ENCODE measurements at regions not wholly inside any gene's neighbourhood (a gene's known extent, or its start where the extent isn't known, plus 50 kb on each side); places are given as distances from the start of the nearest gene placed in this dataset.

DNA sequence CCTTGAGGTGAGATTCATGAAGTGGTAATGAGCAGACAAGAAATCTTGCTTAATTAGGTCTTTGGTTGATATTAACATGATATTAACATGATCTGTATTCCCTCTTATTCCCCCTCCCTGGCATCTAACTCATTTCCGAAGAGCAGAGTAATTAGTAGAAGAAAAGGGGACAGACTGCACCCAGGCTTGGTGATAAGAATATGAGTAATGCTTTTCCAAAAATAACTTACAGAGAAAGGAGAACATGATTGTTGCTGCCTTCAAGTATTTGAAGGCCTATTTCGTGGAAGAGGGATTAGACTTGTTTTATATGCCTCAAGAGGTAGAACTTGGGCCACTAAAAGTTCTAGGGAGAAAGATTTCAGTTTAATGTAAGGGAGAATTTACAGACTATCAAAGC, 130.6 kb upstream of the ATP5MC3 start:
- TF ChIP-seq, protein P1, sequence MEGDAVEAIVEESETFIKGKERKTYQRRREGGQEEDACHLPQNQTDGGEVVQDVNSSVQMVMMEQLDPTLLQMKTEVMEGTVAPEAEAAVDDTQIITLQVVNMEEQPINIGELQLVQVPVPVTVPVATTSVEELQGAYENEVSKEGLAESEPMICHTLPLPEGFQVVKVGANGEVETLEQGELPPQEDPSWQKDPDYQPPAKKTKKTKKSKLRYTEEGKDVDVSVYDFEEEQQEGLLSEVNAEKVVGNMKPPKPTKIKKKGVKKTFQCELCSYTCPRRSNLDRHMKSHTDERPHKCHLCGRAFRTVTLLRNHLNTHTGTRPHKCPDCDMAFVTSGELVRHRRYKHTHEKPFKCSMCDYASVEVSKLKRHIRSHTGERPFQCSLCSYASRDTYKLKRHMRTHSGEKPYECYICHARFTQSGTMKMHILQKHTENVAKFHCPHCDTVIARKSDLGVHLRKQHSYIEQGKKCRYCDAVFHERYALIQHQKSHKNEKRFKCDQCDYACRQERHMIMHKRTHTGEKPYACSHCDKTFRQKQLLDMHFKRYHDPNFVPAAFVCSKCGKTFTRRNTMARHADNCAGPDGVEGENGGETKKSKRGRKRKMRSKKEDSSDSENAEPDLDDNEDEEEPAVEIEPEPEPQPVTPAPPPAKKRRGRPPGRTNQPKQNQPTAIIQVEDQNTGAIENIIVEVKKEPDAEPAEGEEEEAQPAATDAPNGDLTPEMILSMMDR (IDR thresholded peaks at IDR 0.05; ENCODE audit: insufficient read depth, low read length): no peak
- TF ChIP-seq, protein P2, sequence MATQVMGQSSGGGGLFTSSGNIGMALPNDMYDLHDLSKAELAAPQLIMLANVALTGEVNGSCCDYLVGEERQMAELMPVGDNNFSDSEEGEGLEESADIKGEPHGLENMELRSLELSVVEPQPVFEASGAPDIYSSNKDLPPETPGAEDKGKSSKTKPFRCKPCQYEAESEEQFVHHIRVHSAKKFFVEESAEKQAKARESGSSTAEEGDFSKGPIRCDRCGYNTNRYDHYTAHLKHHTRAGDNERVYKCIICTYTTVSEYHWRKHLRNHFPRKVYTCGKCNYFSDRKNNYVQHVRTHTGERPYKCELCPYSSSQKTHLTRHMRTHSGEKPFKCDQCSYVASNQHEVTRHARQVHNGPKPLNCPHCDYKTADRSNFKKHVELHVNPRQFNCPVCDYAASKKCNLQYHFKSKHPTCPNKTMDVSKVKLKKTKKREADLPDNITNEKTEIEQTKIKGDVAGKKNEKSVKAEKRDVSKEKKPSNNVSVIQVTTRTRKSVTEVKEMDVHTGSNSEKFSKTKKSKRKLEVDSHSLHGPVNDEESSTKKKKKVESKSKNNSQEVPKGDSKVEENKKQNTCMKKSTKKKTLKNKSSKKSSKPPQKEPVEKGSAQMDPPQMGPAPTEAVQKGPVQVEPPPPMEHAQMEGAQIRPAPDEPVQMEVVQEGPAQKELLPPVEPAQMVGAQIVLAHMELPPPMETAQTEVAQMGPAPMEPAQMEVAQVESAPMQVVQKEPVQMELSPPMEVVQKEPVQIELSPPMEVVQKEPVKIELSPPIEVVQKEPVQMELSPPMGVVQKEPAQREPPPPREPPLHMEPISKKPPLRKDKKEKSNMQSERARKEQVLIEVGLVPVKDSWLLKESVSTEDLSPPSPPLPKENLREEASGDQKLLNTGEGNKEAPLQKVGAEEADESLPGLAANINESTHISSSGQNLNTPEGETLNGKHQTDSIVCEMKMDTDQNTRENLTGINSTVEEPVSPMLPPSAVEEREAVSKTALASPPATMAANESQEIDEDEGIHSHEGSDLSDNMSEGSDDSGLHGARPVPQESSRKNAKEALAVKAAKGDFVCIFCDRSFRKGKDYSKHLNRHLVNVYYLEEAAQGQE (IDR thresholded peaks at IDR 0.05; ENCODE audit: insufficient replicate concordance, low read depth): no peak
- TF ChIP-seq POLR2AphosphoS5 (IDR thresholded peaks at IDR 0.05; ENCODE audit: low read depth): no peak
- TF ChIP-seq GABPA (IDR thresholded peaks at IDR 0.05; ENCODE audit: low read depth): no peak

Measured in HL-60 (cell line).